GM18873 (cell line): ENCODE measurements at regions not wholly inside any gene's neighbourhood (a gene's known extent, or its start where the extent isn't known, plus 50 kb on each side); places are given as distances from the start of the nearest gene placed in this dataset.
"Not testable (repeated sequence)": the region's sequence is repeated elsewhere in the genome, so short reads cannot be mapped to it uniquely, and the experiment has no call there.

ENCODE experiments used
- ATAC-seq: cut with Tn5 transposase; IDR thresholded peaks from one replicate; pipeline ENCODE4 v1.9.1; 2021; ENCODE audit warnings: mild to moderate bottlenecking, moderate library complexity, moderate number of reproducible peaks; ENCODE audit not compliant: unreplicated experiment, low FRiP score

DNA sequence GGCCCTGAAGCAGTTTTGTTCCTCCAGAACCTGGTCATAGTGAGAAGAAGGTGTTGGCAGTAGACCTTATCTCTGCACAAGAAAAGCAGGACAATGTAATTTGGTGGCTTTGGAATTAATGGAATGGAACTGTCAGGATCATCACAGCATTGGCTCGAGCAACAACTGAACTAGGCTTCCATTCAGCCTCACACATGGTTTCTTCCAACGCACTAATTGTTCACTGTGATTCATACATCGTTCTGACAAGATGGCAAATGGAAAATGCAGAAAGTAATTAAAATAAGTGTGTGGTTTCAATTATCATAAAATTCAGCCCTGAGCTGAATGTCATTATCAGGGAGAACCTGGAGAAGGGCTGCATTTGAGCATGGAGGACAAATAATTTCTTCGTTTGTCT is 80.6 kb downstream of the MFSD1 start:
- ATAC-seq, result no peak

DNA sequence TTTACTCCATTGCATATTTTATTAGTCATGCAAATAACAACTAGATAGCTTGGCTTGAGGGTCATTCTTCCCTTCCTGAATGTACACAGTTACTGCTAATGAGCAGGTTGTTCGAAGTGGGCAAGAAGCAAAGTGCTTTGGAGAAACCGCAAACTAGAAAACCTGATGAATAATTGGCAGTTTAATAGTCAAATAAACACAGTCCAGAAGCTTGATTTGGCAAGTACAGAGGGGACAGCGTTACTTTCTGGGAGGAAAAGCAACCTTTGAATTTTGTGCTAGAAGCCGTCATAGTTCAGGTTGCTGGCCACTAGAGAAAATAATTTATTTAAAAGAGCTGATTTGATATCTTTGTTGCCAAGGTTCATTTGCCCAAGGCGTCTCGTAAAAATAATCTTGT is 94.9 kb downstream of the MFSD1 start:
- ATAC-seq, result no peak

DNA sequence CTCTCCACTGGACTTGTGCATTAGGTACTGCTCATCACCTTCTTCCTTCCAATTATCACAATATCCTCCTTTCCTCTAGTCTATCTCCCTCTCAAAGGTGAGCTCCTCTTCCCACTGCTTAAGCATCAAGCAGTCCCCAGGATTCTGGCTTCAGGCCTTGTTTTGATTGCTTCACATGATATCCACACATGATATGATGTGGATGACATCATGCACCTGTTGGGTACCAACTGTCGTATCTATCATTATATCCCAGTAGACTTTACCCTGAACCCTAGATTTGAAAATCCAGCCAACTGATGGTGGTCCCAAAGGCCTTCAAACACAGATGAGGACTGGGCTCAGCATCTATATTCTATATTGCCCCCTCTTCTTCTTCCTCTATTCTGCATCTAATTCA is 104.9 kb downstream of the MFSD1 start:
- no peak for ATAC-seq

DNA sequence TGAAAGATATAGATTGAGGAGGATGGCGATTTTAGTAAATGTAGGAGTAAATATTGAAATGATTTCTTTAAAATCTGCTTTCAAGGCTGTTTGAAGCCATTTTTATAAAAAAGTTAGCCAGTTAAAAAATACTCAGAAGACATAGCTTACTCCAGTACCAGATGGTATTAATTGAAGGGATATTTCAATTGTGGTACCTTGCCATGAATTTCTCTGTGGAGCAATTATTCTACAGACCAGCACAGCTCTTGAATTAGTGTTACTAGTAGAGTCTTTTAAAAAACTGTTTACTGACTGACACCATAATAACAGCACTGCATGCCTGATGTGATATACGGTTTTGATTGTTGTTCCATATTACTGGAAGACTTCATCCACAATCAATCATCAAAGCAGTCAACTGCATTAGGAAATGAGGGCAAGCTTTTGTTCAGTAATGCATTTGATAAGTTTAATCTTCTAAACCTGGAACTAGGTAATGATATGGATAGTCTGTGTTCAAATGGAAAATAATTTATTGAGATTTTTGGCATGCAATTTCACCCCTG is 106.4 kb downstream of the MFSD1 start:
- no peak for ATAC-seq

DNA sequence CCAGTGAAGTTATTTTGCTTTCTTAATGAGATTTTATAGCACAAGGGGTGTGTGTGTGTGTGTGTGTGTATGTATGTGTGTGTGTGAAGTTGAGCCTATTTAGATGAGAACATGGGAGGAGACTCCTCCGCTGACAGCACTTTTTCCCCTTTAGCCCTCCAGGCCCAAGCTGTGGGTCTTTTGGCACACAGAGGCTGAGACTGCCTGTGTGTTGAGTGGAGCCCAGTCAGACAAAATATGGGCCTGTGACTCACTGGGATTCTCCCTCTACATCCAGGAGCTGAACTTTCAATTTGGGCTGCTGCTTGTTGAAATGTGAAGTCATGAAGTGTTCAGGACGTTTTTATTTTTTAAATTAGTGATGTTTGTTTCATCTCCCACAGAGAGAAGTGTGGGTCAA is 108.0 kb downstream of the MFSD1 start:
- no peak for ATAC-seq

DNA sequence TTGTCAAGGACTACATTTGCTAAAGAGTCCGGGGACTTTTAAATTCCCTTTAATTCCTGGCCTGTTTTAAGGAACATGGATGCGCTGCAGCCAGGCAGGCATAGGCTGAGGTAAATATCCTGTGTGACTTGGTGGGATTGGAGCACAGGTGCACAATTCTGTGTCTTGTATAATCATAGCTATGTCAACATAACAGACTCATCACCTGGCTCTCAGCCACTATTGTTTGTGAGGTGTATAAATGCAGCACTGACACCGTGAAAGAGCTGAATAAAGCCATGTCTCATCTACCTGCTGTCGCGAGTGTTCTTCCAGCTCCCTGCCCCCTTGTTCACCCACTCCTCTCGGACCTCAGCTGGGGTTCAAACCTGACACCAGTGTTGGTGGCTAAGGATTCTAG is 109.7 kb downstream of the MFSD1 start:
- no peak for ATAC-seq

DNA sequence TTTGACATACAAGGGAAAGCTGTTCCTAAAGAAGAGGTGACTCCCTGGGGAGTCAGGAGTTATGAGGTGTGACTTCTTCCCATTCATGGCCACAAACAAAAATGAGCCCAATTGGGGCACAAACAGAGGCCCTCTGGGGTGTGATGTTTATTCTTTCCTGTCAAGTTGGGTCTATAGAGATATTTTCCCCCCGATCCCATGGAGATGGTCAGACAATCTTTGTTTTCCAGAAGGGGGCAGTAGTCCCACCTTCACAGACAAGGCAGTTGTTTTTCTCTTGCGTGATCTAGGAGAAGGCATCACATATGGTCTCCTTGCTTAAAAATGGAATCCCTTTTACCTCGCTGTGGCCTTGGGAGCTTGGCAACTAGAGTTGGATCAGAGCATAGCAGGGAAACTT is 110.3 kb downstream of the MFSD1 start:
- ATAC-seq, result no peak

DNA sequence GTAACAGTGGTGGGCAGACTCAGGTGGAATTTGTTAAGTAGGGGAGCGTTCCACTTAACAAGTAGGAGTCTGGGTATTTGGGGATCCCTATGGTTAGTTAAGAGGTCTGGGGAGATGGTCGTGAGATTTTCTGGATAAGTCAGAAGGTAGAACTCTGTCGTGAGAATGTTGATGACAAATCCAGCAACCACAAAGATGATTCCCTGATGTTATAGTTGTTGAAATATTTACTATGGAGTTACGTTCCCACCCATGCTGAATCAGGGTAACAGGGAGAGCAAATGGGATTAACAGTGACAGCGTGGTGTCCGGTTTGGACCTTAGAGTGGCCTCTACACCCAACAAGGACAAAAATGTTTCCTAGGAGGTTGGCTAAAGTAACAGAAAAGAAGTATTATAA is 110.8 kb downstream of the MFSD1 start:
- no peak for ATAC-seq

DNA sequence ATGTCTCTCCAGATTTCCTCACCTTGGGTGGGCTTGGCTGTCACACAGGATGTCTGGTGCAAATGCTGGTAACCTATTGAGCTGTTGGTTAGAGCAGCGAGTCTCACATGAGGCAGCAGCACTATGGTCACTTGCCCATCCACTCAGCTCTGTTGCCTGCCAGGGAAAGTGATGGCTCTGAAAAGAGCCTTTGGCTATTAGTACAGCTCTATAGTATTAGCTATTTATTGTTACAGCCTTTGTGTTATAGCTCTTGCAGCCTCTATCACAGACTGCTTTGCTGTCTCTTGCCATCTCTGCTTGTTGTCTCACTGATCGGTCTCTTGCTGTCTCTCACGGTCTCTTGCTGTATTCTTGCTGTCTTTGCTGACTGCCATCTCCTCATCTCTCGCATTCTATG is 114.3 kb downstream of the MFSD1 start:
- no peak for ATAC-seq

DNA sequence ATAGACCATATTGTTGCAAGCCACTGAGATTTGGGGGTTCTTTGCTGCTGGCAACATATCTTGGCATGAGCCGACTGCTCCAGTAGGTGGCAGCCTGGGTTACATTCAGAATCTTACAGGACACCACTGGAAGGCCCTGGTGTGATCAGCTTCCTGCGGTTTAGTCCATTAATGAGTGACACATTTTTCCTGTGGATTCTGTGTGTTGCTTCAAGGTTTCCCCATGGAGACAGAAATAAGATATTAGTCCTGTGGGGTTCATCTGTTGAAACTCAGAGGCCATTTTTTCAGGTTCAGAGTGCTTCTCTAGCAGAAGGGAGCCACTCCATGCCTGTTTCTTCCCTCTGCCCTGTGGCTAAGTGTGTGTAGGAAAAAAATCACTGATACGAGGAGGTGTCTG is 116.2 kb downstream of the MFSD1 start:
- ATAC-seq, result peak; percentile 68

DNA sequence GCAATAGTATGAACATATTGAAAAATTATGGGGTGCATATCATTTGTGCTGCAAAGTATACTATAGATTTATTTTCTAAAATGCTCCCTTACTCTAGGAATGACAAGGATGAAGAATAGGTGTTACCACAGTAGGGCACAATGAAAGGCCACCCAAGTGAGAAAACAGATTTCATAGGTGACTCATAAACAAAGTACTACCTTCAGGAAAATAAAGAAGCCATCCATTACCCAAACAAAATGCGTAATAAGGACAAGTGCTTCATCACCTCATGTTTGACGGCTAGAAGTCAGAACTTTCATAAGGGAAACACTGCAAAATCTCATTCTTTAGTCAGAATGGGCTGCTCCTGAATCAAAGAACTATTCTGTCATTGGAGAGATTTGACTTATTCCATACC is 116.6 kb downstream of the MFSD1 start:
- no peak for ATAC-seq

DNA sequence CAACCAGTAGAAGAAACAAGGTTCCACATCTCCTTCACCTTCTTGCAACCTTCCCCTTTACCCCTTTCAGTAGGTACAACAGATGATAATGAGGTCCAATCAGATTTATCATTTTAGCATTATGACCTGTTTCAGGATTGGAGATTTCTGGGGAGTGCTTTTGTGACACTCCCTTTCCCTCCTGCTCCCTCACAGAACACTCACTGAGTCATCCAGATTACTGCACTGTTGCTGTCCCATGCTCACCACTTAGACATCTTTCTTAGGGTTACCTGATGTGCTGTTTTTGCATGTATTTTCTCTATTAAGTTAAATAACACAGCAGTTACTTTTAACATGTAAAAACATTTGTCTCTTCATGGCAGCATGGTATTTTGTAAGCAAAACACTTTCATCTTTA is 118.5 kb downstream of the MFSD1 start:
- no peak for ATAC-seq

DNA sequence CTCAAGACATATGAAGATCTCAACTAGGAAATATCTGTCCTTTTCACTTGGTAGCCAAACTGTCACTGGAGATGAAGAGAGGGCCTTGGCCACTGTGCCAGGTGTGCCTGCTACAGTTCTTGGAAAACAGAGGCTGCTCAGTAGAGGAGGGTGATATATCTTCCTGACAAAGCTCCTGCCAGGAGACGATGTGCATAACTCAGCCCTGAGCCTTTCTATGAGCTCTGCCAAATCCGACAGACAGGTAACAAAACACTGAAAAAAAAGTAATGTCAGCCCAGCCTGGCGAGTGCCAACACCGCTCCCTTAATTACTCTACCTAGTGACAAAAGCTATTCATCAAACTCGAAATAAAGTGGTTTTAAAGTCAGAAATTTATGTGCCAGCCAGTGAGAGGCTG is 123.2 kb downstream of the MFSD1 start:
- no peak for ATAC-seq

DNA sequence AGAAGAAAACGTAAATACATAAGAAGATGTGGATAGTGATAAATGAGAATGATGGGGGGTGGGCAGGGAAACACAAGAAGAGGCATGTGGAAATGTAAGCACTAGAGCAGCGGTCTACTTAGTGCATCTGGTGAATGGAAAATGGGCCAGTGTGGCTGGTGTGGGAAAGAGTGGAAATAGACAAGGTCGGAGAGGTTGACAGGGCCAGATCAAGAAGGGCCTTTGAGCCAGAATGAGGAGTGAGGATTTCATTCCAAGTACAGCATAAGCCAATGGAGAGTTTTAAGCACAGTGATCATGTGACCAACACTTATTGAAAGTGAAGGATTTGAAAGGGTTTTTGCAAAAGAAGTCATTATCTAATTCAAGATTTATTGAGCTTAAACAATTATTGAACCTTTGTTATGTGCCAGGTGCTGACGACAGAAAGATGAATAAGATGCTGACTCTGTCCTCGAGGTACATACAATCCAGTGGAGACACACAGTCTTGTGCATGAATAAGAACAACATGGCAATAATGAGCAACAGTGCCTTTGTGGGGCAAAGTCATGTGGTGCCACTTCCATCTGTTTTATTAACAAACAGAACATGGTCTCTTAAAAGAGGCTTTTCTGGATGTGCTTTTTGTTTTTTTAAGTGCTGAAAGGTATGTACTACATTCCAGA is 124.1 kb downstream of the MFSD1 start:
- ATAC-seq, result no peak

DNA sequence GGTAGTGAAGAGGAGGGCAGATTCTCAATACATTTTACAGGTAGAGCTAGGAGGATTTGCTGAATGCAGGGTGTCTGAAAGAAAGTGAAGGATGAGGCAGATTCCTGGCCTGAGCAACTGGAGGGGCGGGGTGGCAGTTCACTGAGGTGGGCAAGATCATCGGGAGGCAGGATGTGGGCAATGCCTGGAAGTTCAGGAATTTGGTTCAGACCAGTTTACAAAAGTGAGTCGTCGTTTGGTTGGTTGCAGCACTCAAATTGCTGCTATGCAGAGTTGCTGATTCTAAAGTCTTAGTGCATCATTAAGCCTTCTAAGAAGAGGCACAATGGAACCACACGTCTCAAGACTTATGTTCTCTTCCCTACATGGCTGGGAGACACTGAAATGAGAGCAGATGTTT is 134.0 kb downstream of the MFSD1 start:
- ATAC-seq, result no peak

DNA sequence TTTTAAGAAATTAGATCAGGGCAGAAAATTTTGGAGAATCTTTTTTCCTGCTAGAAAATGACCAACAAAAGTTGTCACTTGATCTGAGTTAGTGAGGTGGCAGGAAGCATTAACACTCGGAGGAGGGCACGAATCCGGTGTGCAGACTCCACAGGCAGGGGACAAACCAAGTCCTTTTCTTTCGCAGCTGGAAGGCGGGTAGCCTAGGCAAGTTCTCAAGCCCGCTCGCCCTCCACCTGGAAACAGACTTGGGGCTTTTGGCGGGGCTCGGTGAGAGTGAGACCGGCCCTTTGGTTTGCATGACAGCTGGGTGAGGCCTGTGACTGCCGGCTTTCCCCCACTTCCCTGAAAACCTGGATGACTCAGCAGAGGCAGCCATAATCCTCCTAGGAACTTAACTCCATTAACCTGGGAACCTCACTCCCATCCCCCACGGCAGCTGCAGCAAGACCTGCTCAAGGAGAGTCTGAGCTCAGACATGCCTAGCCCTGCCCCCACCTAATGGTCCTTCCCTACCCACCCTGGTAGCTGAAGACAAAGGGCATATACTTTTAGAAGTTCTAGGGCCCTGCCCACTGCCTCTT is 134.8 kb downstream of the MFSD1 start:
- ATAC-seq, result no peak

DNA sequence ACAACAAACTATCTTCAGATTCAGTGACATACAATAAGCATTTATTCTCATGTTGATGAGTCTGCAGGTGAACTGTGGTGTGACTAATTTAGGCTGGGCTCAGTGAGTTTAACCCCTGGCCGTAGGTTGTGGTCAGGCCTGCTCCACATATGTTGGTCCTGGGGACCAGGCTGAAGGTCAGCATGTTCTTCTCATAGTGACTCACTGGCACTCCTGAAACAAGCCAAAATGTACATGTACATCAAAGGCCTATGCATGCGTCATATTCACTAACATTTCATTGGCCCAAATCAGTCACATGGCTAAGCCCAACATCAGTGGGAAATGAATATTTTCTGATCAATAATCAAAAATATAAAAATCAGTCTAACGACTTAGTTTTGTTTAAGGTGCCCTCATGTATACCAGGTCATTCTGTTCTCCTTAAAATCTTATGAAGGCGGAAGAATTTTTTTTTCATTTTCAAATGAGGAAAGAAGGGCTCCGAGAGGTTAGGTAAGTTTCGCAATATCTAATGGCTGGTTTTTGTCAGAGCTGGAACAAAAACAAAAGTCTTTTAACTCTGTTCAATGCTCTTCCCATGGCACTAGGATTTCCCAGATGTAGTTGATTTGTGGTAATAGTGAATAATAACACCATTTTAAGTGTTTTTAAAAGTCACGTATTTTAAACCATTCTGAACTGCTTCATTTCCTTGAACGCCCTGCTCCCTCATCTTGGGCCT is 148.5 kb downstream of the MFSD1 start:
- ATAC-seq, result no peak

DNA sequence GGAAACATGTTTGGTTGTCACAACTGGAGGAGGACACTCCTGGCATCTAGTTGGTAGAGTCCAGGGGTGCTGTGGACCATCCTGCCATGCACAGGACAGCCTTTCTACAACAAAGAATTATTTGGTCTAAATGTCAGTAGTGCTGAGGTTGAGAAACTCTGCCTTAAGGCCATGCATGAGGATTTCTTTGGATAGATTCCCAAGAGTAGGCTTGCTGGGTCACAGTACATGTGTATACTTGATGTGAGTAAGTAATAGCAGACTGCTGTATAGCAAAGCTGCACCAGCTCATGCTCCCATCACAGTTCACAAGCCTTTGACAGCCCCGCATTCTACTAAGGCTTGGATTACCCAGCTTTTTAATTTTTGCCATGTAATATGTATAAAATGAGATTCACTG is 151.3 kb downstream of the MFSD1 start:
- ATAC-seq, result no peak

DNA sequence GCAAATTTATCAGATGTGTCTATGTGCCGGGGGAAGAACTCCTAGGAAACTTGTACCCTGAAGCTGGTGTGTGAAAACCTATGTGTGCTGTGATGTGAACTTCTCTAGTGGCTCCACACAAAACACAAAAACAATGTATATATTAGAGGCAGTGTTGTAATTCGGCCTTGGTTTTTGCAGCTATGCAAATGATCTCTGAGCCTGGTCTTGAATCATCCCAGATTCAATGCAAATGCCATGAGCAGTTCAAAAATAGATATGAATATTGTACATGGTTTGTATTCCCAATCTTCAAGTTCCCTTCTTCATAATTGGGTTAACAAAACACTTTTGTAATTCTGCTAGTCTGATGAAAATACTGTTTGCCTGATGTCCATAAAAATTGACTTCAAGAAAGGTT is 152.6 kb downstream of the MFSD1 start:
- ATAC-seq, result no peak

DNA sequence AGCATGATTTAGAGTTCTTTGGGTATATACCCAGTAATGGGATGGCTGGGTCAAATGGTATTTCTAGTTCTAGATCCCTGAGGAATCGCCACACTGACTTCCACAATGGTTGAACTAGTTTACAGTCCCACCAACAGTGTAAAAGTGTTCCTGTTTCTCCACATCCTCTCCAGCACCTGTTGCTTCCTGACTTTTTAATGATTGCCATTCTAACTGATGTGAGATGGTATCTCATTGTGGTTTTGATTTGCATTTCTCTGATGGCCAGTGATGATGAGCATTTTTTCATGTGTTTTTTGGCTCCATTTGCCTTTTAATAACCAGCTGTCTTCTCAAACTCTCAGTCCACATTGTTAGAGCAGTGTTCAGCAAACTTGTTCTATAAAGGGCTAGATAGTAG is 155.9 kb downstream of the MFSD1 start:
- not testable (repeated sequence) for ATAC-seq

DNA sequence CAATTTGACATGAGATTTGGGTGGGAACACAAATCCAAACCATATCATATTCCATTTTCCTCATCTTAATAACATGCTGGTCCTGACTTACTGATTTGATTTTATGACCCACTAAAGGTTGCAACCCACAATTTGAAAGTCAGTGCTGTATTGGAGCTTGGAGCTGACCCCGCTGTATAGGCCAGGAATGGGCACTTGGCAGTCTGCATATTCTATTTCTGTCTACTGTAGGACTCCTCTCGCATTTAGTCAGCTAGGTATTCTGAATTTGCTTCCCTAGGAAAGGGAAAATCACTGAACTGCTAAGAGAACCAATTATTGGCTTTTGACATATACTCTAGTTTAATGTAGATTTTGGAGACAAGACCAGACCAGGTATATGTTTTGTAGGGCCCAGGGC is 157.0 kb downstream of the MFSD1 start:
- ATAC-seq, result no peak

DNA sequence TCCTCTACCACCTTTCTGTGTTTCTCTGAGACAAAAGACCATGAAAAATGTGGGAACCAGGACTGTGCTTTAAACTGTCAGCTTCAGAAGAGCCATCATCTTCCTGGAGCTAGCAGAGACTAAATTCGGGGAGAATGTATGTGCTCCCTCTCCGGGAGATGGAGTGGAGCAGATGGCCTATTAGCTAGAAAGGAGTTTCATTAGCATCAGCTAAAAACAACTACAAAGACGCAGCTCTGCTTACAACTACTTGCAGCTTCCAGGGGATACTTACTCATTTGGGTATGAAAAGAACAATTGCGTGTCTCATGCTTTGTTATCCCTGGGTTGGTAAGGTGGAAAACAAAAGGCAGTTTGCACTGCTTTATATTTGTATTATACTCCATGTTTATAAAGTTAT is 159.6 kb downstream of the MFSD1 start:
- ATAC-seq, result no peak
